GM10266 (cell line): ENCODE measurements at regions not wholly inside any gene's neighbourhood (a gene's known extent, or its start where the extent isn't known, plus 50 kb on each side); places are given as distances from the start of the nearest gene placed in this dataset.
"Not testable (repeated sequence)": the region's sequence is repeated elsewhere in the genome, so short reads cannot be mapped to it uniquely, and the experiment has no call there.

Experiments
- DNase-seq: peaks from one replicate; pipeline ENCODE4 v3.0.0; 2012; ENCODE audit errors: extremely low spot score
- CTCF ChIP-seq: IDR thresholded peaks from 2 replicates; pipeline ENCODE4 v1.5.1; 2012; ENCODE audit warnings: mild to moderate bottlenecking, low read depth; ENCODE audit not compliant: control insufficient read depth, insufficient read depth; ENCODE audit errors: missing control alignments

GRCh38 chr10:31675726-31676125 lies 252.9 kb downstream of the ARHGAP12 start:
- no peak for TF ChIP-seq CTCF

GRCh38 chr10:31669357-31669756 lies 259.3 kb downstream of the ARHGAP12 start:
- DNase-seq: no peak
- TF ChIP-seq CTCF: no peak

More at GRCh38 chr10:31675726-31676125, 252.9 kb downstream of the ARHGAP12 start:
- DNase-seq: no peak

DNA sequence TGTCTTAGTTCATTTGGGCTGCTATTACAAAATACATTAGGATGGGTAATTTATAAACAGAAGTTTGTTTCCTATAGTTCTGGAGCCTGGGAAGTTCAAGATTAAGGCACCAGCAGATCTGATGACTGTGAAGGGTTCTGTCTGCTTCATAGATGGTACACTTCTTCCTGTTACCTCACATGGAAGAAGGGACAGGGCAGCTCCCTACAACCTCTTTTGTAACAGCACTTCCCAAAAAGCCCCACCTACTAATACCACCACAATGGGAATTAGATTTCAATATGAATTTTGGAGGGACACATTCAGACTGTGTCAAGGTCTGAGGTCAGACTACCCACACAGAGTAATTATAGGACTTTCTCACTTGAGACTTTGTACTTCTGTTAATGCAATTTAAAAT lies 260.3 kb downstream of the ARHGAP12 start:
- TF ChIP-seq CTCF: no peak
- no peak for DNase-seq

DNA sequence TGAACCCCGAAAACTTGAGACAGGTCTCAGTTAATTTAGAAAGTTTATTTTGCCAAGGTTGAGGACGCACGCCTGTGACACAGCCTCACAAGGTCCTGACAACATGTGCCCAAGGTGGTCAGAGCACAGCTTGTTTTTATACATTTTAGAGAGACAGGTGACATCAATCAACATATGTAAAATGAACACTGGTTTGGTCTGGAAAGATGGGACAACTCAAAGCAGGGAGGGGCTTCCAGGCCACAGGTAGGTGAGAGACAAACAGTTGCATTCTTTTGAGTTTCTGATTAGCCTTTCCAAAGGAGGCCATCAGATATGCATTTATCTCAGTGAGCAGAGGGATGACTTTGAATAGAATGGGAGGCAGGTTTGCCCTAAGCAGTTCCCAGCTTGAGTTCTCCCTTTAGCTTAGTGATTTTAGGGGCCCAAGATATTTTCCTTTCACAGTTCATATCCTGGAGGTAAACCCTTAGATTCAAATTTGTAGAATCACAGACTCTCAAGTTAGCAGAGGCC lies 262.8 kb downstream of the ARHGAP12 start:
- DNase-seq: not testable (repeated sequence)

DNA sequence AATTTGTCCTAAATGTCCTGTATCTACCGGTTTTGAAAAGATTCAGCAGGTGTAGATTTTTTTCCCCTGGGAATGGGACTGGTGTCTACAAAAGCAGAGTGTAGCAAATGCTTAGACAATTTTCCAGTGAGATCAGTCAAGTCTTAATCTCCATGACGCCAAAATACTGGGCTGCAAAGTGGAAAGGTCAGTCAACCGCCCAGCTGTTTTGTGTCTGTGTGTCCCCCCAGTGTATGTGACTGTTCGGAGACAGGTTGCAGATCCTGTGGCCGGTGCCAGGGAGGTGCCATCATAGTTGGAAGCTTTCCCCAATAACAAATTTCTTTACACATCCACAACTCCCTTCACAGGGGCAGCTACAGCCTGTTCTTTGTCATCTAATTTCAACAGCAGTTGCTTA lies 263.8 kb downstream of the ARHGAP12 start:
- no peak for TF ChIP-seq CTCF
- DNase-seq: no peak

DNA sequence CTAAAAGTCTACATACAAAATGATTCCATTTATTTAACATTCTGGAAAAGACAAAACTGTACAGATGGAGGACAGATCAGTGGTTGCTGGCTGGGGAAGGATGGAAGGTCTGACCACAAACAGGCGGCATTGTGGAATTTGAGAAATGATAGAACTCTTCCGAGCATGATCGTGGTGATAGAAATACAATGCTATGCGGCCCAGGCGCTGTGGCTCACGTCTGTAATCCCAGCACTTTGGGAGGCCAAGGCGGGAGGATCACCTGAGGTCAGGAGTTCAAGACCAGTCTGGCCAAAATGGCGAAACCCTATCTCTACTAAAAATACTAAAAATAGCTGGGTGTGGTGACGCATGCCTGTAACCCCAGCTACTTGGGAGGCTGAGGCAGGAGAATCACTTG lies 264.6 kb downstream of the ARHGAP12 start:
- not testable (repeated sequence) for DNase-seq

DNA sequence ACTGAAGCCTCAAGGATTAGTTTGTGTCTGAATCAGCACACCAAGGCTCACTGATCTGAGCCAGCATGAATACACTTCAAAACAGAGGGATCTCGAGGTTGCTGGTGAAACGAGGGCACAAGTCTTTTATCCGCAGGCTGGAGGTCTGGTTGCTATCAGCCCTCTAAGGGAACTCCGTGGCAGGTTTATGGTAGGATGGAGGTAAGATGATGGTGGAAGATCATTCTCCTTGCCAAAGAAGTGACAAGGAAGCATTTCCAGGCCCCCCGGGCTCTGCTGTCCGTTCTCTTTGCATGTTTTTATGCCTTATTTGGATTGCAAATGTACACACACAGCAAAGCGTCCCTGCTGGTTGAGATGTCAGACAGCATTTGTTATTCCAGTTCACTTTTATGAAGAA lies 268.3 kb downstream of the ARHGAP12 start:
- no peak for DNase-seq
- no peak for TF ChIP-seq CTCF

DNA sequence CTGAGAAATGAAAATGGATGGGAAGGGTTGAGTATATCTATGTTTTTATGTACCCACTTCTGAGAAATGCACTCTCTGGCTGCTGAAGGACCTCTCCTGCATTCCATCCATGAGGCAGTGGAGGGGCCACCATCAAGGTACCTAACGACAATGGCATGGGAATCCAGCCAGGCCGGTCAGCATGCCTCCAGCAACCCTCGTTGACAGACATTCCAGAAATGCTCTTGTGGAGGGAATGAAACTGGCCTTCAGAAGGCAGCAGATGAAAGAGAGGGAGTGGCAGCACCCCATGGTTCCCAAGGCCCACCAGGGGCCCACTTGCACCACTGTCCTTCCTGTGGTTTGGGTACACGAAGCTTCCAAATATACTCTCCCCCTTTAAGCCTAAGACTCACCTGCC lies 269.0 kb downstream of the ARHGAP12 start:
- DNase-seq: no peak
- TF ChIP-seq CTCF: no peak
